Uterus (tissue), 2 donors: ENCODE measurements at regions not wholly inside any gene's neighbourhood (a gene's known extent, or its start where the extent isn't known, plus 50 kb on each side); places are given as distances from the start of the nearest gene placed in this dataset.

Experiments used
- POLR2A ChIP-seq, 2 donors: fragments of 450-650 bp; IDR thresholded peaks; one replicate each; pipeline ENCODE4 v1.6.1; 2016; ENCODE audit warnings: antibody characterized with exemption in 2 of 2, mild to moderate bottlenecking in 1 of 2, moderate library complexity in 1 of 2
- TF ChIP-seq, protein P1 (sequence below), 4 experiments: fragments of 200-600 bp in 2 of 4; fragments of 450-650 bp in 2 of 4; sonication (generic) in 2 of 4; IDR thresholded peaks; one replicate each; pipeline ENCODE4 v1.5.1; 2016 to 2019; ENCODE audit warnings: antibody characterized with exemption in 4 of 4, mild to moderate bottlenecking in 2 of 4, moderate library complexity in 1 of 4

DNA sequence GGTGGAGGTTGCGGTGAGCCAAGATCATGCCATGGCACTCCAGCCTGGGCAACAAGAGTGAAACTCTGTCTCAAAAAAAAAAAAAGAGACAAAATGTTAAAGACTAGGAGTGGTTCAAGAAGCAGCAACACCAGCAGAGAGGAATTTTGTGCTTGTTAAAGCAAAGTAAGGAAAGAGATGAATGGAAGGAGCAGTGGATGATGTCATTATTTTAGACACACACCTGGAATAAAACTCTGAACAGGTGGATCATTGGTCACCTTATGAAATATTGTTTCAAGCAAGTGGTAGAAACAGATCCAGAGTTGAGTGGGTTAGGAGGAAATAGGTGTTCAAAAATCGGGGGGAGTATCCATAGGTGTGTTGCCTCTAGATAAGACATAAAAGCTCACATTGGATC, 129.7 kb upstream of the FRMD4A start:
- TF ChIP-seq, protein P1, sequence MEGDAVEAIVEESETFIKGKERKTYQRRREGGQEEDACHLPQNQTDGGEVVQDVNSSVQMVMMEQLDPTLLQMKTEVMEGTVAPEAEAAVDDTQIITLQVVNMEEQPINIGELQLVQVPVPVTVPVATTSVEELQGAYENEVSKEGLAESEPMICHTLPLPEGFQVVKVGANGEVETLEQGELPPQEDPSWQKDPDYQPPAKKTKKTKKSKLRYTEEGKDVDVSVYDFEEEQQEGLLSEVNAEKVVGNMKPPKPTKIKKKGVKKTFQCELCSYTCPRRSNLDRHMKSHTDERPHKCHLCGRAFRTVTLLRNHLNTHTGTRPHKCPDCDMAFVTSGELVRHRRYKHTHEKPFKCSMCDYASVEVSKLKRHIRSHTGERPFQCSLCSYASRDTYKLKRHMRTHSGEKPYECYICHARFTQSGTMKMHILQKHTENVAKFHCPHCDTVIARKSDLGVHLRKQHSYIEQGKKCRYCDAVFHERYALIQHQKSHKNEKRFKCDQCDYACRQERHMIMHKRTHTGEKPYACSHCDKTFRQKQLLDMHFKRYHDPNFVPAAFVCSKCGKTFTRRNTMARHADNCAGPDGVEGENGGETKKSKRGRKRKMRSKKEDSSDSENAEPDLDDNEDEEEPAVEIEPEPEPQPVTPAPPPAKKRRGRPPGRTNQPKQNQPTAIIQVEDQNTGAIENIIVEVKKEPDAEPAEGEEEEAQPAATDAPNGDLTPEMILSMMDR (IDR thresholded peaks at IDR 0.05), result no peak
- TF ChIP-seq POLR2A (IDR thresholded peaks at IDR 0.05), result no peak
